Gastroesophageal sphincter (tissue), 3 donors: ENCODE measurements at regions not wholly inside any gene's neighbourhood (a gene's known extent, or its start where the extent isn't known, plus 50 kb on each side); places are given as distances from the start of the nearest gene placed in this dataset.

Experiments used
- EP300 ChIP-seq: sonication (generic); formaldehyde crosslinking; IDR thresholded peaks from one replicate; pipeline ENCODE4 v1.6.1; 2017; ENCODE audit warnings: antibody characterized with exemption, mild to moderate bottlenecking
- POLR2A ChIP-seq, 2 donors: fragments of 450-650 bp; IDR thresholded peaks; one replicate each; pipeline ENCODE4 v1.6.1; 2017; ENCODE audit warnings: antibody characterized with exemption in 2 of 2, mild to moderate bottlenecking in 2 of 2, moderate library complexity in 1 of 2
- POLR2AphosphoS5 ChIP-seq: sonication (generic); formaldehyde crosslinking; IDR thresholded peaks from one replicate; pipeline ENCODE4 v1.6.1; 2017; ENCODE audit warnings: antibody characterized with exemption
- TF ChIP-seq, protein P1 (sequence below), 4 experiments: fragments of 200-600 bp in 2 of 4; fragments of 450-650 bp in 2 of 4; sonication (generic) in 1 of 4; IDR thresholded peaks; one replicate each; pipeline ENCODE4 v1.5.1; 2017 to 2019; ENCODE audit warnings: antibody characterized with exemption in 4 of 4, mild to moderate bottlenecking in 2 of 4, moderate library complexity in 2 of 4

GRCh38 chr12:19981944-19982343, 386.4 kb upstream of the PDE3A start:
- TF ChIP-seq, protein P1, sequence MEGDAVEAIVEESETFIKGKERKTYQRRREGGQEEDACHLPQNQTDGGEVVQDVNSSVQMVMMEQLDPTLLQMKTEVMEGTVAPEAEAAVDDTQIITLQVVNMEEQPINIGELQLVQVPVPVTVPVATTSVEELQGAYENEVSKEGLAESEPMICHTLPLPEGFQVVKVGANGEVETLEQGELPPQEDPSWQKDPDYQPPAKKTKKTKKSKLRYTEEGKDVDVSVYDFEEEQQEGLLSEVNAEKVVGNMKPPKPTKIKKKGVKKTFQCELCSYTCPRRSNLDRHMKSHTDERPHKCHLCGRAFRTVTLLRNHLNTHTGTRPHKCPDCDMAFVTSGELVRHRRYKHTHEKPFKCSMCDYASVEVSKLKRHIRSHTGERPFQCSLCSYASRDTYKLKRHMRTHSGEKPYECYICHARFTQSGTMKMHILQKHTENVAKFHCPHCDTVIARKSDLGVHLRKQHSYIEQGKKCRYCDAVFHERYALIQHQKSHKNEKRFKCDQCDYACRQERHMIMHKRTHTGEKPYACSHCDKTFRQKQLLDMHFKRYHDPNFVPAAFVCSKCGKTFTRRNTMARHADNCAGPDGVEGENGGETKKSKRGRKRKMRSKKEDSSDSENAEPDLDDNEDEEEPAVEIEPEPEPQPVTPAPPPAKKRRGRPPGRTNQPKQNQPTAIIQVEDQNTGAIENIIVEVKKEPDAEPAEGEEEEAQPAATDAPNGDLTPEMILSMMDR (IDR thresholded peaks at IDR 0.05), result no peak
- TF ChIP-seq POLR2AphosphoS5, result no peak
- TF ChIP-seq POLR2A (IDR thresholded peaks at IDR 0.05), result no peak
- no peak for TF ChIP-seq EP300
